Cerebellar cortex (tissue), 1 donor: ENCODE measurements at regions not wholly inside any gene's neighbourhood (a gene's known extent, or its start where the extent isn't known, plus 50 kb on each side); places are given as distances from the start of the nearest gene placed in this dataset.
"Not testable (repeated sequence)": the region's sequence is repeated elsewhere in the genome, so short reads cannot be mapped to it uniquely, and the experiment has no call there.

Experiments
- DNase-seq: peaks from one replicate; pipeline ENCODE4 v3.0.0-alpha.2; 2015; ENCODE audit warnings: low spot score

DNA sequence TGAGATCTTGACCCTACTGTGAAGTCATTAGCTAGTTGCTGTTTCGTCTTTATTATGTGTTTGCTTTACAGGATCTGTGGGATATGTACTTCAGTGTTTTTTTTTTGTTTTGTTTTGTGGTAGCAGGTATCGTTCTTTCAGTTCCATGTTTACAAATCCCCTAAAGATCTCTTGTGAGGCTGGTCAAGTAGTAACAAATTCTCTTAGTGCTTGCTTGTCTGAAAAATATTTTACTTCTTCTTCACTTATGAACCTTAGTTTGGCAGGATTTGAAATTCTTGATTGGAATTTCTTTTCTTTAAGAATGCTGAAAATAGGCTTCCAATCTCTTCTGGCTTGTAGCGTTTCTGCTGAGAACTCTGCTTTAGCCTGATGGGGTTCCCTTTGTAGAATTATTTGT, 235.8 kb upstream of the ALCAM start:
- no peak for DNase-seq

DNA sequence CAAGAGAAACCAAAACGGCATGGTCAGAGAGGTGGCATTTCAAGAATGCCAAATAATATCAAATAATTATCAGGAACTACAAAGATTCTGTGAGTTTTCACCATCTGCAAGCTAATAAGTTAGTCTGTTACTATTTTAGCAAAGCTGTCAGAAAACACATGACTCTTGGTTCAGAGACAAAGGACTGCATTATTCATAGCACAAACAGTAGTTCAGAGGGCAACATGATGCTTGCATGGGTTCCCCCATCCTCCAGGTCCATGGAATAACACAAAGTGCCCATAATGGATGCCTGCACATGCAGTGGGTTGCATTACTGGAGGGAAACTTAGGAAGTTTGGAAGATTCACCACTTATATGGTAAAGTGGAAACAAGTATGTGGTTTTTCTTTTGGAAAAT, 228.8 kb upstream of the ALCAM start:
- DNase-seq = no peak

DNA sequence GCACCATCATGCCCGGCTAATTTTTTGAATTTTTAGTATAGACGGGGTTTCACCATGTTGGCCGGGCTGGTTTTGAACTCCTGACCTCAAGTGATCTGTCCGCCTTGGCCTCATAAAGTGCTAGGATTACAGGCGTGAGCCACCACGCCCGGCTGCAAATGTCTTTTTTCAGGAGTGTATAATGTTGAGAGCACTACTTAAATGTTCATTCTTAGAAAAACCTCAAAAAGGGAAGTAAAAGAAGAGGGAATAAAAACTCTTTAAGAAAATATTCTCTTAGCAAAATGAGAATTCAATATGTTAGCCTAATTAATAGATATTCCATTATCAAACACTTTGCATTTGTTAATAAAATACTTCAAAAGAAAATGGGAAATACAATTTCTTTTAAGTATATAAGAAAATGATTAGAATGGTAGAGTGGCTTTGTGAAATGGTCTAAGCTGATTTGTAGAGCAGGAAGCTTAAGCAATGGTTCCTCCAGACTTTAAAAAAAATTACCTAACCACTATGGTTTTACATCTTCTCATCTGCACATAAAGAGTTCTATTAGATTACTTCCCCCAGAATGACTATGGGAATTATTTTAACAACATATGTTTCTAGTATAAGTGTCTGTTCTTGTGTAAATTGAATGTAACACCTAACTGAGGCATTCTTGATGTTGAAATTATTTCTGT, 226.7 kb upstream of the ALCAM start:
- no peak for DNase-seq

DNA sequence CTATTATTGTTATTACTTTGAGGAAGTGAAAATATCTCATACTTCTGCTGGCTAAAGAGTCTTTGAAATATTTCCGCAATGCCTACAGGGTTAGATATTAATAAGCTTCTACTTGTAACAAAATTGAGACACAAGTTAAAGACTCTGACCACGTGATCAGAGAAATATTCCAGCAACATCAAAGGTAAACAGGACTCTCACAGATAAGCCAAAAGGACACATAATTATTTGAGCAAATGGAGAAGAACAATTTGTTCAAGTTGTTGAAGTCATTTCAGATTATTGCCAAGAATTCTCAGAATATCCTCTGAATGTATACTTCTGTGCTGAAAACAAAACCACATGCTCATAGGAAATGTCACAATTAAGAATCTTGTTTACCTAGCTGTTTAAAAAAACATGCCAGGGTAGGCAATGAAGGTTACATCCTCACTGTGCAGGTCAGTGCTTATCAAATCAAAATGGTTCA, 225.8 kb upstream of the ALCAM start:
- DNase-seq = no peak

DNA sequence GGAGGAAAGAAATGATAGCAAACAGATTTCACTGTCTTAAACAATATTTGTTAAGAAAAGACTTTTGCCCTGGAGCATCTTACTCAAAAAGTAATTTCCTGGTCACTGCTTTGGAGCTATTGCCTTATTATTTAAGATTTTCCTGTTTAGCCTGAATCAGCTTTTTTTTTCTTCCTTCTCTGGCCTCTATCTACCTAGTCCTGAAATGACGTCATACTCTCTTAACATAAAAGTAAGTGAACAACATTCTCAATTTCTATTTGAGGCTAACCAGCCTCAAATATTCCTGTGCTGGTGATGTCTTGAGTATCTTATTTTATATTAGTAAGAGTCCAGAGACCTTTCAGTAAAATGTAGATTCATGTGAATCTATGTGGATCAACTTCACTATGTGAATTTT, 221.9 kb upstream of the ALCAM start:
- DNase-seq = no peak

DNA sequence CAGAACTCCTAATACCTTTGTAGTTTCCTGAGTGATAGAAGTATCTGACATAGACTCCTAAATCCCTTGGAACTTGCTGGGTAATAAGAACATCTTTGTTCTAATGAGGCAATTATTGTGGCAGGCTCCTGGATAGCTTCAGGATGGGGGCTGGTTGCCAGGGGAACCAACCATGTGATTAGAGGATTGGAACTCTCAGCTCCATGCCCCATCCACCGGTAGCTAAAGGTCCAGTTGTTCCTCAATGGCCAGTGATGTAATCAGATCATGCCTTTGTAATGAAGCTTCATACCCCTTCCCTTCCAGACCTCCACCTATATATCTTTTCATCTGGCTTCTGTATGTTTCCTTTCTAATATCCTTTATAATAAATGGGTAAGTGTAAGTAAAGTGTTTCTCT, 221.2 kb upstream of the ALCAM start:
- DNase-seq = no peak

DNA sequence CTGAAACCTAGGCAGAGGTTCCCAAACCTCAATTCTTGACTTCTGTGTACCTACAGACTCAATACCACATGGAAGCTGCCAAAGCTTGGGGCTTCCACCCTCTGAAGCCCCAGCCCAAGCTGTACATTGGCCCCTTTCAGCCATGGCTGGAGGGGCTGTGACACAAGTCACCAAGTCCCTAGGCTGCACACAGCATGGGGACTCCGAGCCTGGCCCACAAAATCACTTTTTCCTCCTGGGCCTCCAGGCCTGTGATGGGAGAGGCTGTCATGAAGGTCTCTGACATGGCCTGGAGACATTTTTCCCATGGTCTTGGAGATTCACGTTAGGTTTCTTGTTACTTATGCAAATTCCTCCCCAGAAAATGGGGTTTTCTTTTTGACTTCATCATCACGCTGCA, 217.5 kb upstream of the ALCAM start:
- DNase-seq = not testable (repeated sequence)

DNA sequence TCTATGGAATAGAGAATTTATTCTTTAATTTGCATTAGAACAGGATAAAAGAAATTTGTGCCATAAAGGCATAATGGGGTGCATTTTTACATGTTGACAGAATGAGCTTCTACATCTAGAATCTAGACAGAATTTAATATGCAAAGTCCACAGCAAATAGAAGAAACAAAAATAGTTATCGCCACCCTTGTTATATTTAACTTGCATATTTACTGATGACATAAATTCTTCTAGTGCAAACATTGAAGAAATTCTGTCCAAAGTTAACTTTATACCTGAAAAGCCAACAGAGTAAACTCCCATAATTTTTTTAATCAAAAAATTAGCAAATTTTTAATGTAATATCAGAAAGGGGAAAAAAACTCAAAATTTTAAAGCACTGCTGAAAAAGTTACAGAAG, 213.7 kb upstream of the ALCAM start:
- no peak for DNase-seq

DNA sequence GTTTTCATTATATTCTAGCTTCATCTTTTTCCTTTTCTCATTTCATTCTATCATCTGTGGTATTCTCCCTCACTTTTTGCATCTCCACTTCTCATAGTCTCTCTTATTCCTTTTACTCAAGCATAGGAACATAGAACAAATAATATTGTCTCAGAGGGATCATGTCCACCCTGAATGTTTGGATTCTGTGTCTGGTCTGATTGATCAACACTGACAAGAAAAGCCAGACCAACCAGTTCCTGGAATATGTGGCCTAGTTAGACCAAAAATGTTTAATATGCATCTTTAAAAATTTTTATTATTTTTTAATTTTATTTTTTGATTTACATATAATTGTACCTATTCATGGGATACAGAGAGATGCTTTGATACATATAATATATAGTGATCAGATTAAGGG, 212.0 kb upstream of the ALCAM start:
- no peak for DNase-seq

DNA sequence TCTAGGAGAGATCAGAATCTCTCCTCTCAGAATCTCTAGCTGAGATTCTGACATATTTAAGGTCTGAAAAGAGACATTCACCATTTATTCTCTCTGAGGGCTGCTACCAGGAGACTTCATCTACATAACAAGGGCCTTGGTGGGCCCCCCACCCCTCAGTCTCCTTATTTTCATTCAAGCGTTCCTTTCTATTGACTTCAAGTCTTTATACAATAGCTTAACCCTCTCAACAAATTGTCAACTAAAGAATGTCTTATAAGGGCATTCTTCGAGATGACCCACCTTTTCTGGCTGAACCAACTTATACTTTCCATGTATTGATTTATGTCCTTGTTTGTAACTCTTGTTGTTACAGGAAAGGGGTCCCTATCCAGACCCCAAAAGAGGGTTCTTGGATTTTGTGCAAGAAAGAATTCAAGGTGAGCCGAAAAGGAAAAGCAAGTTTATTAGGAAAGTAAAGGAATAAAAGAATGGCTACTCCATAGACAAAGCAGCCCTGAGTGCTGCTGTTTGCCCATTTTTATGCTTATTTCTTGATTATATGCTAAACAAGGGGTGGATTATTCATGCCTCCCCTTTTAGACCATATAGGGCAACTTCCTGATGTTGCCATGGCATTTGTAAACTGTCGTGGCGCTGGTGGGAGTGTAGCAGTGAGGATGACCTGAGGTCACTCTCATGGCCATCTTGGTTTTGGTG, 209.5 kb upstream of the ALCAM start:
- DNase-seq = no peak

DNA sequence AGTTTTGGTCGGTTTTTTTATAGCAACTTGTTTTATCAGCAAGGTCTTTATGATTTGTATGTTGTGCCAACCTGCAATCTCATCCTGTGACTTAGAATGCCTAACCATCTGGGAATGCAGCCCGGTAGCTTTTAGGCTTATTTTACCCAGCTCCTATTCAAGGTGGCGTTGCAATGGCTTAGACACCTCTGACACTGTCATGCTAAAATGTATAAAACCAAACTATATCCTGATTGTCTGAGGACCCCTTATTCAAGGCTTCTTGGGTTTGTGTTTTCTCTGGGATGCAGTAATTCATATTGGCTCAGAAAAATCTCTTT, 209.0 kb upstream of the ALCAM start:
- no peak for DNase-seq

DNA sequence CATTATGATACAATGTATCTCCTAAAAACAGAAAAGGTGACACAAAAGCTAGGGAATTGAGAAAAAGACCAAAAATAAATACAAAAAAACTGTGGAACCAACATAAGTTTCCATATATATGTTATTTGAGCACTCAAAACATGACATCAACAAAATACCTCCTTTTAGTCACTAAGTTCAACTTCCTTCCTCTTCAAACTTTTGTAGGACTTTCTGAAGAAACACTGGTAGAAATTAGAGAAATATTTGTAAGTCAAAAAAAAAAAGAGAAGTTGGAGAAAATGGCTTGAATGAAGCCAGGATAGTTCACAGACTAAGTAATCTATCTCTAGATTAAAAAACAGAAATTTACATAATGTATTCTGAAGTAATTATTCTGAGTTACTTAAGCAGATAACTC, 208.4 kb upstream of the ALCAM start:
- no peak for DNase-seq

DNA sequence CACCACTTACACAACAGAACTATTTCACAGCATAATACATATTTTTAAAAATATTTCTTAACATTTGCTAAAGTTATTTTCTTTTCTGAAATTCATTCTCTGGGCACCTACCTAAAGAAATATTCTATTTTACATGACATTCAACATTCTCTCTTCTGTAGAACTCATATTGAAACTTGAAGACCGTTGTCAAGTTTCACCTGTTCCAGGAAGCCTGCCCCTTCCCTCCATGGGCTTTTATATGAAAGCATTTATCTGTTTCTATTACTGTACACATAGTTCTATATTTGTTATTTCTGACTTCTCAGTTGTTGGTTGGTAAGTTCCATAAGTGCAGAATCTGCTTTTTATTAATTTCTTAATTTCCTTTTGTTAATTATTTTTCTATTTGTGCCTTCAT, 204.3 kb upstream of the ALCAM start:
- DNase-seq = no peak

DNA sequence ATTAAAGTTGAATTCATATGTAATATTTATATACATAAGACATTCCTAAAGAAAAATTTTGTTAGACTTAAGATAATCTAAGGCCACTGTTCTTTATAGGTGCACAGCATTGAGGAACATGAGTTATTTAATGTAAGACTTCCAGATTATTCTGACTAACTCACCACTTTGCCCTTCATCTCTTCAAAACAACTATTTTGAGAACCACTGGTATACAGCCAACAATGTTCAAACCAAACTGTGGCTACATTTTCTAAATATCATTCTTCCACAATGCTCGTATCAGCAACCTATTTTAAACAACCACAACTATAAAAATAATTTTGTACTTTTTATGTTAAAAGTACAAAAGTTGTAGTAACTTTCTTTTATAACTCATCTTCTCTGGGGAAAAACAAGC, 199.8 kb upstream of the ALCAM start:
- DNase-seq = no peak

DNA sequence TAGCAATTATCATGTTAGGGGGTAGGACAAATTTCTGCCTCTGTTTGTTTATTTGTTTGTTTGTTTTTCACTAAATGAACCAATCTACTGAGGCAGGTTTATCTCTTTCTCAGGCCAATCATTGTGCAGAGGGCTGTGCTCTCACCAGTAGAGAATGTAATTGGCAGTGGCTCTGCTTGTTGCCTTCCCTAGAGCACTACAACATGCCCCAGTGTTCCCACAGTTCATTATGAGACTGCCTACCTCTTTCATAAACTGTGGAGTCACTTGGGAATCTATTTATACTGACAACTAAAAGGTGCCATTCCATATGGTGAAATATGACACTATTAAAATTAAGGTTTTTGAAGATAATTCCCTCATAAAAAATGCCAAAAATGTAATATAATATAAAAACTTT, 196.3 kb upstream of the ALCAM start:
- DNase-seq = no peak

DNA sequence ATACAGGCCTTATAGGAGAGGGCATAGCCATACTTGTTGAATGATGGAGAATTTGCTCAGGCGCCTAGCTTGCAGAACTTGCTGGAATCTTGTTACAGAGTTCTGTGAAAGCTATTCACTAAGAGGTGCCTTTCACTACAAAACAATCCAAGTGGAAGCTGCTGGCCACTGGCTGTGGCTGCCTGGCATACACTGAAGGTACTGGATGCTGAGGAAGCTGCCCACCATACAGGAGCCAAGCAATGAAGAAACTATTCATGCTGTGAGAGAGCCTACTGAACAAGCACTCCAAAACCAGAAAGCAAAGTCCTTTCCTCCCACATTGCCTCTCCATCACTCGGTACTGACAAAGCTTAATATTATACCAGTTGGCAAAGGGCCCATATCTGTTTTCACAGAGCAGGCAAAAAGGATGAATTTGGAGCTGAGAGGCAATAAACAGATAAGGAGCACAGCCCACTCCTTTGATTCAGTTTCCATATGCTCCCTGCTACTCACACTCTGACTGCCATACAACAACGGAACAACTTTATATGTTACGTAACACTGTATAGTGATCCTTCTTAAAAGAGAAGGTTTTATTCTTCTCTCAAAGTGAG, 192.6 kb upstream of the ALCAM start:
- DNase-seq = no peak

DNA sequence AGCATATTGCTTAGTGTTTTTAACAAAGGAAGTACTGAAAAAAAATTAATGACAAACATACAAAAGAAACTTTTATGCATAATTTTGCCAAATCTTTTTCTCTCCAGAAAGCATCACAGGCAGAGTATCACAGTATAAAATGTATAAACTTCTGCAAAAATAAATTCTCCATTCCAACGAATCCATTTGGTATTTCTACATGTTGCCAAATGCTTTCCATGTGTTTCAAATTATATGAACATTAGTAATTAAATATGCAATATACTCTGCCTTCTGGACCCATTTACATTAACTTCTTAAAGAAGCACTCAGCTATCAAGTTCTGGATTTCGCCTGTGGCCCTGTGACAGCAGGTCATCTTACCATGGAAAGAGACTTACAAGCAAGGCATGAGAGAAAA, 189.1 kb upstream of the ALCAM start:
- DNase-seq = no peak

DNA sequence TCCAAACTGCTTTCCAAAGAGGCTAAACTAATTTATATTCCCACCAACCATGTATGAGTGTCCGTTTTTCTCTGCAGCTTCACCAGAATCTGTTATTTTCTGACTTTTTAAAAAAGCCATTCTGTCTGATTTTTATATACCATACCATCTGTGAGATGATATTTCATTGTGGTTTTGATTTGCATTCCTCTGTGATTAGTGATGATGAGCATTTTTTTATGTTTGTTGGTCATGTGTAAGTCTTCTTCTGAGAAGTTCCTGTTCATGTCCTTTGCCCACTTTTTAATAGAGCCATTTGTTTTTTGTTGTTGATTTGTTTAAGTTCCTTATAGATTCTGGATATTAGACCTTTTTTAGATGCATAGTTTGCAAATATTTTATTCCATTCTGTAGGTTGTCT, 179.4 kb upstream of the ALCAM start:
- no peak for DNase-seq

DNA sequence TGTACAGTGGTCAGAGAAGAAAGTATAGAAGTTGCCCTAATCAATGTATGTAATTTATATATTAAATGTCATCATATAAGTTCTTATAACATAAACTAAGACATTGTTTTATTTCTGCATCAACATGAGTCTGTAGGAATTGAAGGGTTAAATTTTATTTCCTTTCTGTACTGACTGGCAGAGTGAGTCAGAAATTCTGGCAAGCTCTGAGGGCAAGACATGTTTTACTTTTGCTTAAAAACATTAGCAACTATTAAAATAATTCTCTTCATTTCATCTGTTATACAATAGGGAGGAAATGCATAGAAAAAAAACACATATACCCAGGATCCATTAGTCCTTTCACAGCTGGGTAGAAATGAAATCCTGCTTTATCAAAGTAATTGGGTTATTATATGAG, 171.4 kb upstream of the ALCAM start:
- no peak for DNase-seq

DNA sequence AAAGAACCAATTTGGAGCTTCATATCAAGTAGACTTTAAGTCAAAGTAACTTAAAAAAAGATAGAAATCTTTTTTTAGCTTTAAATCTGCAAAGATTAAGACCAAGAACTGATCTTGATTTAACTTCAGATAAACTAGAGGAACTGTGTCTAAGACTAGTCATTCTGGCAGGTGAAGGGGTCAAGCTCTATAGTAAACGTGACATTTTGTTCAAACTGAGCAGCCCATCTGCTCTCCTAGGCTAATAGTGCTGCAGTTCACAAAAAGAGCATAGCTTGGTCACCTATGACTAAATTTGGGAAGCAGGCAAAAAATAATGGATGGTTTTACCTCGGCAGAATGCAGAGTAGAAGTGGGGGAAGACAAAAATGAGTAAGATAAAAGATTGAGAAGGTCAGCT, 168.8 kb upstream of the ALCAM start:
- no peak for DNase-seq

DNA sequence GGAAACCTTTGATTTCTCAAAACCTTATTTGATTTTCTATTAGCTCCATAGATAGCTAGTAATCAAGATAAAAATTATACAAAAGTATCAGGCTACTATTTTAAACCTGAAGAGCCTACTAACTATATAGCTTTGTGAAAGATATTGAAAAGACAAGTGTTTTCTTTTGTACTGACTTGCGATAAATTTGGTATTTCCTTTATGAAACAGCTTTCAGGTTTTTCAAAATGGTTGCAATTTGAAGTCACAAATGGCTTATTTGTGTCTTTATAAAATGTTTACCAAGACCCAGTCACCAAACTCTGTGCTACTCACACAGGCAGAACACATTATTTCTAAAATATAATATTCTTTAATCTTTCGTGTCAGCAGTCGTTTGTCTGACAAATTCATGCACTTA, 167.5 kb upstream of the ALCAM start:
- DNase-seq = no peak

DNA sequence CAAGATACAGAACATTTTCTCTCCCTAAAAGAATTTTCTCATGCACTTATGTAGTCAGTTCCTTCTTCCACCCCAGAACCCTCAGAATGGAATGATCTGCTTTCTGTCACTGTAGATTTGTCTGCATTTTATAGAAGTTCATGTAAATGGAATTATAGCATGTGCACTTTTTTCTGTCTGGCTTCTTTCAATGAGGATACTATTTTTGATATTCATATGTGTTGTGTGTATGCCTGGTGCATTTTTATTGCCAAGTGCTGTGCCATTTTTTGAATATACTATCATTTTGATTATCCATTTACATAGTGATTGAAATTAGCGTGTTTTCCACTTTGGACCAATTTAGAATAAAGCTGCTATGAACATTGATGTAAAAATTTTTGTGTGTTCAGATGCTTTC, 156.6 kb upstream of the ALCAM start:
- no peak for DNase-seq

DNA sequence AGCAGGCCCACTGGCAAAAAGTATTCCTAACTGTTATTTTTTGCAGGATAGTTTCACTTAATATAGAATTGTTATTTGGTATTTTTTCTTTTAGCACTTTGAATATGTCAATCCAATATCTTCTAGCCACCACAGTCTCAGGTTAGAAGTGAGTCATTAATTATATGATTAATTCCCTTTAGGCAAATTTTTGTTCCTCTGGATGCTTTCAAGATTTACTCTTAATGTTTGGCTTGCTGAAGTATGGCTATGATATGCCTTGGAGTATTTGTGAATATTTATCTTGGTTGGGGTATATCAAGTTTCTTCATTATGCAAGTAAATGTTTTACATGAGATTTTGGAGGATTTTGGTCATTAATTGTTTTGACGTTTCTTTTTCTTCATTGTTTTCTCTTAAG, 152.1 kb upstream of the ALCAM start:
- no peak for DNase-seq

DNA sequence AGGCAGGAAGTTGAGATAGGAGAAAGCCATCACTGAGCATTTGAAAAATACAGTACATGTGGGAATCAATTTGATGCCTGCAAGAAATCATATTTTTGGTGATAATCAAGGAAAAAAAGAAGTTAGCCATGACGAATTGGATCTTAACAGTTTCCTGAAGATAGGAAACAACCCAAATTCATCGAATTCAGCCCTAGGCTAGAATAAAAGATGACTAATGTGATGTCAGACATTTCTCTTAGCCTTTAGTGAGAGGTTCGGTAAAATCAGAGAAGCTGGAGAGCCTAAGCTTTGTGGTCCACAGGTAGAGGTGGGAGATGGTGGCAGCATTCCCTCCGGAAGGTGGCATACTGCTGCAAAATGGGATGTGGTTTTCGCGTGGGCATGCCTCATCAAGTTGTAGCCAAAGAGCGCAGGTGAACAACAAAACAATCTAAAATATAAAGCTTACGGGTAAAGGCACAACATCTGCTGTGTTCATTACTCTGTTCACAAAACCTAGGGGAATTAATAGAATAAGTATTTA, 144.1 kb upstream of the ALCAM start:
- no peak for DNase-seq
